Central memory CD8-positive, alpha-beta T cell (primary cell): ENCODE measurements at regions not wholly inside any gene's neighbourhood (a gene's known extent, or its start where the extent isn't known, plus 50 kb on each side); places are given as distances from the start of the nearest gene placed in this dataset.
"Not testable (repeated sequence)": the region's sequence is repeated elsewhere in the genome, so short reads cannot be mapped to it uniquely, and the experiment has no call there.

Experiments
- ATAC-seq: fragments of 150-1000 bp; cut with Tn5 transposase; replicated peaks from 2 replicates; pipeline ENCODE4 v1.10.0; 2022; ENCODE audit warnings: mild to moderate bottlenecking, moderate FRiP score, moderate number of reproducible peaks; ENCODE audit not compliant: poor library complexity, severe bottlenecking; ENCODE audit errors: extremely low read depth
- DNase-seq, 2 donors: peaks; one replicate each; pipeline ENCODE4 v3.0.0; 2021; ENCODE audit warnings: low spot score in 2 of 2
- H3K27ac Mint-ChIP-seq: one replicate; pipeline ENCODE4 v1.8.0; 2022; ENCODE audit warnings: low read depth, mild to moderate bottlenecking, moderate library complexity, mixed read lengths
- H3K27me3 Mint-ChIP-seq: one replicate; pipeline ENCODE4 v1.8.0; 2022; ENCODE audit warnings: mixed read lengths
- H3K36me3 Mint-ChIP-seq: one replicate; pipeline ENCODE4 v1.8.0; 2022; ENCODE audit warnings: mild to moderate bottlenecking, moderate library complexity, mixed read lengths; ENCODE audit not compliant: insufficient read depth
- H3K4me1 Mint-ChIP-seq: one replicate; pipeline ENCODE4 v1.8.0; 2022; ENCODE audit warnings: mixed read lengths
- H3K4me3 Mint-ChIP-seq: one replicate; pipeline ENCODE4 v1.8.0; 2022; ENCODE audit warnings: mild to moderate bottlenecking, moderate library complexity, mixed read lengths
- H3K9me3 Mint-ChIP-seq: one replicate; pipeline ENCODE4 v1.8.0; 2022; ENCODE audit warnings: mixed read lengths

GRCh38 chr6:8940356-8940755 is 505.0 kb upstream of the SLC35B3 start:
- no peaks in the 10 kb centered on the region for H3K9me3 Mint-ChIP-seq
- H3K27me3 Mint-ChIP-seq, result no peaks in the 10 kb centered on the region
- H3K36me3 Mint-ChIP-seq, result no peaks in the 10 kb centered on the region
- H3K27ac Mint-ChIP-seq, result no peak overlapping the region
- no peak overlapping the region for H3K4me3 Mint-ChIP-seq
- ATAC-seq, result no peak
- DNase-seq, result no peak
- H3K4me1 Mint-ChIP-seq, result no peaks in the 10 kb centered on the region

- no peak for DNase-seq
- Mint-ChIP-seq H3K27me3 (no peaks in the 10 kb centered on the region), H3K27ac (no peak overlapping the region), H3K4me1 (no peaks in the 10 kb centered on the region), H3K36me3 (no peaks in the 10 kb centered on the region), H3K4me3 (no peak overlapping the region), H3K9me3 (no peaks in the 10 kb centered on the region)
- ATAC-seq, result no peak
These were observed 504.3 kb upstream of the SLC35B3 start for GRCh38 chr6:8939615-8940014.

- Mint-ChIP-seq H3K27ac (no peak overlapping the region), H3K4me1 (no peaks in the 10 kb centered on the region), H3K4me3 (no peak overlapping the region), H3K27me3 (no peaks in the 10 kb centered on the region), H3K36me3 (no peaks in the 10 kb centered on the region), H3K9me3 (no peaks in the 10 kb centered on the region)
- no peak for ATAC-seq
- no peak for DNase-seq
These were observed 499.0 kb upstream of the SLC35B3 start for GRCh38 chr6:8934318-8934717.

DNA sequence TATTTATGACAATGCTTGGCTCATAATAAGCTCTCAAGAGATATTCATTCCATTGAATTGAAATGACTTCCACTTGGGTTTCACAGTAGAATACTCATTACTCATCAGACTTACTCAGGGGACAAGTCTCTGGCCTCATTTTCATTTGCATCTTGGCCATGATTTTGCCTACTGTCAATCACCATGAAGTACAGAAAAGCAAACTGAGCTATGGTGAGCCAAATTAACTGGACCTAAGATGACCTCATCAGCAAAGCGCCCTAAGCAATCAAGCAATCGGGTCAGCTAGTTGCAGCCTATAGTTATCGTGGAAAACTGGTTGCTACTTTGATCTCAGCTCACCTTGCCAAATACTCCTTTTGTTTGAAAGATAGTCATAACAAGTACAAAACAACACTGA is 494.7 kb upstream of the SLC35B3 start:
- H3K4me3 Mint-ChIP-seq, result no peak overlapping the region

GRCh38 chr6:8920244-8920643 is 484.9 kb upstream of the SLC35B3 start:
- H3K9me3 Mint-ChIP-seq, result peaks cover 12% of the 10 kb centered on the region
- not testable (repeated sequence) for H3K36me3 Mint-ChIP-seq, H3K27me3 Mint-ChIP-seq

More for the DNA sequence above, 494.7 kb upstream of the SLC35B3 start:
- ATAC-seq, result no peak
- DNase-seq, result no peak
- Mint-ChIP-seq H3K4me1 (no peaks in the 10 kb centered on the region), H3K36me3 (no peaks in the 10 kb centered on the region), H3K27ac (no peak overlapping the region), H3K9me3 (peaks cover 10% of the 10 kb centered on the region), H3K27me3 (no peaks in the 10 kb centered on the region)

GRCh38 chr6:8918196-8918595 is 482.9 kb upstream of the SLC35B3 start:
- ATAC-seq, result no peak
- H3K9me3 Mint-ChIP-seq, result peaks cover 18% of the 10 kb centered on the region
- no peaks in the 10 kb centered on the region for H3K36me3 Mint-ChIP-seq
- no peak overlapping the region for H3K27ac Mint-ChIP-seq
- DNase-seq, result no peak
- H3K4me3 Mint-ChIP-seq, result no peak overlapping the region
- H3K27me3 Mint-ChIP-seq, result no peaks in the 10 kb centered on the region
- no peaks in the 10 kb centered on the region for H3K4me1 Mint-ChIP-seq

More at GRCh38 chr6:8920244-8920643, 484.9 kb upstream of the SLC35B3 start:
- H3K4me1 Mint-ChIP-seq, H3K4me3 Mint-ChIP-seq, ATAC-seq, DNase-seq, H3K27ac Mint-ChIP-seq: not testable (repeated sequence)

GRCh38 chr6:8914700-8915099 is 479.4 kb upstream of the SLC35B3 start:
- no peak for DNase-seq
- Mint-ChIP-seq H3K4me3 (no peak overlapping the region), H3K27me3 (no peaks in the 10 kb centered on the region), H3K9me3 (peaks cover 24% of the 10 kb centered on the region), H3K4me1 (no peaks in the 10 kb centered on the region), H3K27ac (no peak overlapping the region), H3K36me3 (no peaks in the 10 kb centered on the region)
- no peak for ATAC-seq

DNA sequence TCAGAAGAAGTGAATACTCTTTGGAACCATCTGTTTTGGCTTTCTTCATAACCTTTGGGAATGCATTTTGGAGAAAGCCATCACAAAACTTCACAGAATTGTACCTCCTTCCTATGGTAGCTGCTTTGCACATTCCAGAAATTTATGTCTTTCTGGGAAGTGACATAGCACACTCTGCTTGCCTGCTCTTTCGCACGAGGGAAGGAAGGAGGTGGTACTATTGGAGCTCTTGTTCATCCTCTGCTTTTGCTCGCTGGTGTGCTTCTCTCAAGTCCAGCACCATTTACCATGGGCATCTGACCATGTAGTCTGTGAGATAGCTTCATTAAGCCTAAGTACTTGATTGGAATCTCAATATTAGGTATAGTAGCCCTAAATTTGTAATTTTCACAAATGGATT is 473.3 kb upstream of the SLC35B3 start:
- no peaks in the 10 kb centered on the region for H3K4me1 Mint-ChIP-seq
- no peak overlapping the region for H3K4me3 Mint-ChIP-seq
- H3K36me3 Mint-ChIP-seq, result no peaks in the 10 kb centered on the region
- no peak for DNase-seq
- ATAC-seq, result no peak
- peaks cover 16% of the 10 kb centered on the region for H3K9me3 Mint-ChIP-seq
- H3K27ac Mint-ChIP-seq, result no peak overlapping the region
- no peaks in the 10 kb centered on the region for H3K27me3 Mint-ChIP-seq

- DNase-seq (no peak), ATAC-seq (no peak)
- Mint-ChIP-seq H3K36me3 (no peaks in the 10 kb centered on the region), H3K4me1 (no peaks in the 10 kb centered on the region), H3K27ac (no peak overlapping the region), H3K9me3 (peaks cover 9% of the 10 kb centered on the region), H3K27me3 (no peaks in the 10 kb centered on the region), H3K4me3 (no peak overlapping the region)
These were observed 471.4 kb upstream of the SLC35B3 start for GRCh38 chr6:8906699-8907098.

DNA sequence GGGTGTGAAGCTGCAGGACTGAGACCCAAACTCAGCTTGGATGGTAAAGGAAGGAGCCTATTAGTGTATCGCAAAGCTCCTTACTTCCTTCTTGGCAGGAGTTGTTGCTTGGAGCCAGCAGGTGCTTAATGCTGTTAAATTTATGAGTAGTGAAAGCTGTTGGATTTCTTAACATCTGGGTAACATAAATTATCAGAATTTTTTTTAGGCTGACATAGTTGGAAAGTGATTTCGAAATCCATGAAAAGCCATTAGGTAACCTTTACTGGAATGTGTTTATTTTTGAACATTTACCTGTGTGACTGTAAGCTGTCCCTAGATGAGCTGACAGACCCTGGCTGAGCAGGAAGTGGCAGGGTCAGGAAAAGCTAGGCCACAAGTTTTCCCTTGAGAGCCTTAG is 470.4 kb upstream of the SLC35B3 start:
- DNase-seq (no peak), ATAC-seq (no peak)
- Mint-ChIP-seq H3K9me3 (peaks cover 9% of the 10 kb centered on the region), H3K4me1 (no peaks in the 10 kb centered on the region), H3K27ac (no peak overlapping the region), H3K27me3 (no peaks in the 10 kb centered on the region), H3K36me3 (no peaks in the 10 kb centered on the region), H3K4me3 (no peak overlapping the region)

GRCh38 chr6:8904754-8905153 is 469.4 kb upstream of the SLC35B3 start:
- H3K27me3 Mint-ChIP-seq, result no peaks in the 10 kb centered on the region
- H3K9me3 Mint-ChIP-seq, result peaks cover 9% of the 10 kb centered on the region
- H3K36me3 Mint-ChIP-seq, result no peaks in the 10 kb centered on the region
- ATAC-seq (no peak), DNase-seq (no peak)
- H3K4me1 Mint-ChIP-seq, result no peaks in the 10 kb centered on the region
- H3K27ac Mint-ChIP-seq, result no peak overlapping the region
- no peak overlapping the region for H3K4me3 Mint-ChIP-seq

GRCh38 chr6:8900056-8900455 is 464.7 kb upstream of the SLC35B3 start:
- Mint-ChIP-seq H3K27ac (no peak overlapping the region), H3K36me3 (no peaks in the 10 kb centered on the region), H3K27me3 (no peaks in the 10 kb centered on the region), H3K4me1 (no peaks in the 10 kb centered on the region), H3K9me3 (peaks cover 12% of the 10 kb centered on the region), H3K4me3 (no peak overlapping the region)
- ATAC-seq (no peak), DNase-seq (no peak)

GRCh38 chr6:8889514-8889913 is 454.2 kb upstream of the SLC35B3 start:
- Mint-ChIP-seq H3K36me3 (no peaks in the 10 kb centered on the region), H3K27me3 (no peaks in the 10 kb centered on the region), H3K9me3 (peaks cover 14% of the 10 kb centered on the region), H3K4me3 (no peak overlapping the region), H3K4me1 (no peaks in the 10 kb centered on the region), H3K27ac (no peak overlapping the region)
- DNase-seq (no peak), ATAC-seq (no peak)

- no peak overlapping the region for H3K4me3 Mint-ChIP-seq
- peaks cover 15% of the 10 kb centered on the region for H3K9me3 Mint-ChIP-seq
- ATAC-seq (no peak), DNase-seq (no peak)
- H3K4me1 Mint-ChIP-seq, result no peaks in the 10 kb centered on the region
- no peaks in the 10 kb centered on the region for H3K27me3 Mint-ChIP-seq
- H3K27ac Mint-ChIP-seq, result no peak overlapping the region
- H3K36me3 Mint-ChIP-seq, result no peaks in the 10 kb centered on the region
These were observed 453.1 kb upstream of the SLC35B3 start for GRCh38 chr6:8888468-8888867.
